GM23338 (cell line): ENCODE measurements at regions not wholly inside any gene's neighbourhood (a gene's known extent, or its start where the extent isn't known, plus 50 kb on each side); places are given as distances from the start of the nearest gene placed in this dataset.
A peak's percentile ranks its signal among the peaks of the same experiment; 100 is the strongest.

ENCODE experiments used
- ATAC-seq: fragments of 200-7000 bp; cut with Tn5 transposase; 3 replicates; pipeline ENCODE4 v1.9.1; 2020
- DNase-seq: peaks from one replicate; pipeline ENCODE4 v3.0.0-alpha.2; 2015; ENCODE audit warnings: low spot score
- H2AFZ ChIP-seq: fragments of 200-600 bp; sonication (generic); 2 replicates; pipeline ENCODE4 v1.8.0; 2016; ENCODE audit warnings: antibody characterized with exemption, mild to moderate bottlenecking, moderate library complexity
- H3F3A ChIP-seq: fragments of 200-600 bp; sonication (generic); replicated peaks from 2 replicates; pipeline ENCODE4 v1.8.0; 2017; ENCODE audit warnings: antibody characterized with exemption, mixed run types, low read depth
- H3K27ac ChIP-seq: fragments of 200-600 bp; sonication (generic); 2 replicates; pipeline ENCODE4 v1.6.1; 2016; ENCODE audit warnings: low read depth
- H3K27me3 ChIP-seq: fragments of 200-600 bp; sonication (generic); 2 replicates; pipeline ENCODE4 v1.8.0; 2016; ENCODE audit warnings: mild to moderate bottlenecking, mixed run types, moderate library complexity; ENCODE audit not compliant: insufficient read depth
- H3K36me3 ChIP-seq: fragments of 200-600 bp; sonication (generic); 2 replicates; pipeline ENCODE4 v1.8.0; 2016; ENCODE audit warnings: mild to moderate bottlenecking; ENCODE audit not compliant: insufficient read depth
- H3K4me1 ChIP-seq: fragments of 200-600 bp; sonication (generic); 2 replicates; pipeline ENCODE4 v1.8.0; 2016; ENCODE audit warnings: mild to moderate bottlenecking, moderate library complexity; ENCODE audit not compliant: insufficient read depth
- H3K4me2 ChIP-seq: fragments of 200-600 bp; sonication (generic); 2 replicates; pipeline ENCODE4 v1.7.1; 2017; ENCODE audit warnings: mixed run types
- H3K4me3 ChIP-seq: fragments of 200-600 bp; sonication (generic); 2 replicates; pipeline ENCODE4 v1.6.1; 2016; ENCODE audit warnings: mixed run types
- H3K79me2 ChIP-seq: fragments of 200-600 bp; sonication (generic); replicated peaks from 2 replicates; pipeline ENCODE4 v1.8.0; 2017; ENCODE audit warnings: mild to moderate bottlenecking; ENCODE audit not compliant: insufficient read depth
- H3K9me2 ChIP-seq: fragments of 200-600 bp; sonication (generic); 2 replicates; pipeline ENCODE4 v1.8.0; 2017; ENCODE audit not compliant: insufficient read depth
- H4K20me1 ChIP-seq: fragments of 200-600 bp; sonication (generic); replicated peaks from 2 replicates; pipeline ENCODE4 v1.8.0; 2017; ENCODE audit warnings: mild to moderate bottlenecking; ENCODE audit not compliant: insufficient read depth
- H3K27ac Mint-ChIP-seq: 2 replicates; pipeline ENCODE4 v1.8.0; 2020; ENCODE audit warnings: inconsistent platforms, mild to moderate bottlenecking, moderate library complexity, mixed read lengths
- H3K27me3 Mint-ChIP-seq: 3 replicates; pipeline ENCODE4 v1.8.0; 2022; ENCODE audit warnings: low read depth, mild to moderate bottlenecking, moderate library complexity, mixed read lengths, inconsistent platforms; ENCODE audit not compliant: insufficient read depth, poor library complexity
- H3K36me3 Mint-ChIP-seq: 3 replicates; pipeline ENCODE4 v1.8.0; 2021; ENCODE audit warnings: low read depth, mild to moderate bottlenecking, inconsistent platforms, moderate library complexity, mixed read lengths
- H3K4me1 Mint-ChIP-seq: 3 replicates; pipeline ENCODE4 v1.8.0; 2020; ENCODE audit warnings: mild to moderate bottlenecking, inconsistent platforms, mixed read lengths
- H3K4me3 Mint-ChIP-seq: 3 replicates; pipeline ENCODE4 v1.8.0; 2021; ENCODE audit warnings: moderate library complexity, mild to moderate bottlenecking, inconsistent platforms, mixed read lengths
- H3K9me3 Mint-ChIP-seq: 3 replicates; pipeline ENCODE4 v1.8.0; 2020; ENCODE audit warnings: moderate library complexity, mild to moderate bottlenecking, inconsistent platforms, mixed read lengths
- CREB1 ChIP-seq: fragments of 250-450 bp; sonication (Bioruptor Pico); IDR thresholded peaks from 2 replicates; pipeline ENCODE4 v1.5.0; 2020; ENCODE audit warnings: low read depth, mild to moderate bottlenecking, moderate library complexity
- EZH2 ChIP-seq: fragments of 200-600 bp; sonication (generic); IDR thresholded peaks from one replicate; pipeline ENCODE4 v1.8.0; 2017; ENCODE audit warnings: antibody characterized with exemption, mild to moderate bottlenecking, low read depth; ENCODE audit not compliant: unreplicated experiment
- EZH2phosphoT487 ChIP-seq: fragments of 200-600 bp; sonication (generic); IDR thresholded peaks from one replicate; pipeline ENCODE4 v1.8.1; 2018; ENCODE audit warnings: antibody characterized with exemption; ENCODE audit not compliant: unreplicated experiment
- JUNB ChIP-seq: IDR thresholded peaks from one replicate; pipeline ENCODE4 v1.6.1; 2016; ENCODE audit warnings: antibody characterized with exemption; ENCODE audit not compliant: unreplicated experiment
- NANOG ChIP-seq: IDR thresholded peaks from 2 replicates; pipeline ENCODE4 v1.6.1; 2016; ENCODE audit warnings: antibody characterized with exemption, borderline replicate concordance
- ZNF114 ChIP-seq: fragments of 250-450 bp; sonication (Bioruptor Pico); IDR thresholded peaks from 2 replicates; pipeline ENCODE4 v1.5.0; 2020; ENCODE audit warnings: mild to moderate bottlenecking, moderate library complexity
- ZNF331 ChIP-seq: fragments of 250-450 bp; sonication (Bioruptor Pico); IDR thresholded peaks from 2 replicates; pipeline ENCODE4 v1.5.0; 2020; ENCODE audit warnings: low read depth, mild to moderate bottlenecking, moderate library complexity
- TF ChIP-seq, protein P1 (sequence below): fragments of 250-450 bp; sonication (Bioruptor Pico); IDR thresholded peaks from 2 replicates; pipeline ENCODE4 v1.5.0; 2020; ENCODE audit warnings: mild to moderate bottlenecking, moderate library complexity
- TF ChIP-seq, protein P2 (sequence below): IDR thresholded peaks from 2 replicates; pipeline ENCODE4 v1.6.1; 2016; ENCODE audit warnings: antibody characterized with exemption

DNA sequence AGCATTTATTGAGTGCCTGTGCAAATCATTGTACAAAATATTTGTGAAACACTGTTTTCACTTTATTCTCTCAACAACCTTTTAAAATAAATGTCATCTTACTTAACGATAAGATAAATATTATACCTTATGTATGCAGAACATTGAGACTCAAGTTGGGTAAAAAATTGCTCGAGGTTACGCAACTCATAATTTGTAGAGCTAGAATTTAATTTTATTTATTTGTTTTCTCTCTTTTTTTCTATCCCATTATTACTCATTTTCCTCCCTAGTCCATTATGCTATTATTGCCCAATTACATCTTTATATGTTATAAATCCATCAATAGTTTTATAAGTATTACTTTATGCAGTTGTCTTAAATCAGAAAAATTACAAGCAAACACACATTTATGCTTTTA, 77.4 kb upstream of the ELOVL5 start:
- Histone ChIP-seq H3K4me1 (0 out of 2 replicates have a peak, but pooled peaks cover 4% of the 10 kb centered on the region), H3K9me2 (0 out of 2 replicates have a peak, but pooled peaks cover 2% of the 10 kb centered on the region), H2AFZ (no peak overlapping the region), H4K20me1 (no peaks in the 10 kb centered on the region; the same call in 1 of the 2 replicates), H3F3A (no peaks in the 10 kb centered on the region), H3K27me3 (no peaks in the 10 kb centered on the region), H3K79me2 (no peaks in the 10 kb centered on the region), H3K4me3 (no peak overlapping the region), H3K36me3 (no peaks in the 10 kb centered on the region), H3K4me2 (no peak overlapping the region), H3K27ac (no peak overlapping the region)
- TF ChIP-seq NANOG, result no peak
- no peak for TF ChIP-seq EZH2phosphoT487
- Mint-ChIP-seq H3K4me3 (no peak overlapping the region), H3K4me1 (peaks cover 8% of the 10 kb centered on the region; the same call in 2 of the 3 replicates), H3K36me3 (no peaks in the 10 kb centered on the region), H3K27ac (no peak overlapping the region), H3K27me3 (no peaks in the 10 kb centered on the region), H3K9me3 (no peaks in the 10 kb centered on the region)
- no peak for DNase-seq
- no peak for ATAC-seq

DNA sequence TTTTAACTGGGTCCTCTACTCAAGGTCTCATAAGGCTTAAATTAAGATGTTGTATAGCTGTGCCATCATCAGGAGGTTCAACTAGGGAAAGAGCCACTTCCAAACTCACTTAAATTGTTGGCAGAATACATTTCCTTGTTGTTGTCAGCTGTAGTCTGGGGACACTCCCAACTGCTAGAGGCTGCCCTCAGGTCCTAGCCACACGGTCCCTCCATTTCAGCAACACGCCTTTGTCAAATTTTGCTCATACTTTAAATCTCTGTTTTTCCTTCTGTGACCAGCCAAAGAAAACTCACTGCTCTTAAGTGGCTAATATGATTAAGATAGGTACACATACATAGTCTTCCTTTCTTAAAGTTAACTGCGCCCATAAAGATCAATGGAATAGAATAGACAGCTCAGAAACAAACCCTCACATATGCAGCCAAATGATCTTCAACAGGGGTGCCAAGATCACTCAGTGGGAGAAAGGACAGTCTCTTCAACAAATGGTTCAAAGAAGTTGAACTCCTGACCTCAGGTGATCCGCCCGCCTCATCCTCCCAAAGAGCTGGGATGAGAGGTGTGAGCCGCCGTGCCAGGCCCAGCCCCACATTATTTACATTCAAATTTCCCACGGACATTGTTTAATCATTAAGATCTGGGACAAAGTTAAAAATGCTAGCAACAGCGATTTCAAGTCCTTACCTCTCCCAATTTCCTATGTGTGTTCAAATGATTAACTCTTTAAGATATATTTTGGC, 76.4 kb upstream of the ELOVL5 start:
- H3K27ac Mint-ChIP-seq, result no peak overlapping the region
- H3K9me2 ChIP-seq, result 0 out of 2 replicates have a peak, but pooled peaks cover 2% of the 10 kb centered on the region
- H3K27ac ChIP-seq, result no peak overlapping the region
- H3K4me3 ChIP-seq, result no peak overlapping the region
- TF ChIP-seq CREB1 (CRISPR knock-in tag), result no peak
- TF ChIP-seq ZNF114, result no peak
- peaks cover 8% of the 10 kb centered on the region; the same call in 2 of the 3 replicates for H3K4me1 Mint-ChIP-seq
- no peaks in the 10 kb centered on the region for H3K27me3 ChIP-seq
- no peaks in the 10 kb centered on the region; the same call in 1 of the 2 replicates for H4K20me1 ChIP-seq
- H3K36me3 ChIP-seq, result no peaks in the 10 kb centered on the region
- 0 out of 2 replicates have a peak, but pooled peaks cover 4% of the 10 kb centered on the region for H3K4me1 ChIP-seq
- H3K4me2 ChIP-seq, result no peak overlapping the region
- no peak overlapping the region; the same call in 1 of the 2 replicates for H2AFZ ChIP-seq
- H3K4me3 Mint-ChIP-seq, result no peak overlapping the region
- no peak for ATAC-seq
- H3K36me3 Mint-ChIP-seq, result no peaks in the 10 kb centered on the region
- no peaks in the 10 kb centered on the region for H3K9me3 Mint-ChIP-seq
- no peaks in the 10 kb centered on the region for H3K79me2 ChIP-seq
- H3F3A ChIP-seq, result no peaks in the 10 kb centered on the region
- H3K27me3 Mint-ChIP-seq, result no peaks in the 10 kb centered on the region
- no peak for DNase-seq

DNA sequence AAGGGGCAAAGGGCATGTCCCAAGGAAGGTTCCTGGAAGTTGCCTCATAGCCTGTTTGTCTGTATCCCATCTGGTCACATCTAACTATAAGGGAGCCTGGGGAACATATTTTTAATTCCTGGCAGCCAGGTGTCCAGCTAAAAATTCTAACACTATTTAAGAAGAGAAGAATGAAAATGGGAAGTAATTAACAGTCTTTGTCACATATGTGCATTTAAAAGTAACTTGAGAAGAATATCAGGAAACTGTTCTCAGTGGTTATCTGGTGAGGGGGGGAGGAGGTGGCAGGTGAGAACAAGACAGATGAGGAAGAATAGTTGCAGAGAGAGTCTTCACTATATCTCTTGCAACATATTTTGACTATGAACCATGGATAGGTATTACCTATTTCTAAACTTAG, 75.5 kb upstream of the ELOVL5 start:
- H3K4me3 Mint-ChIP-seq, result no peak overlapping the region
- 0 out of 2 replicates have a peak, but pooled peaks cover 4% of the 10 kb centered on the region for H3K4me1 ChIP-seq
- no peak overlapping the region for H3K4me3 ChIP-seq
- no peaks in the 10 kb centered on the region for H4K20me1 ChIP-seq
- H3K36me3 Mint-ChIP-seq, result no peaks in the 10 kb centered on the region
- H3K27me3 ChIP-seq, result no peaks in the 10 kb centered on the region
- no peaks in the 10 kb centered on the region for H3F3A ChIP-seq
- DNase-seq (no peak), ATAC-seq (no peak)
- H3K9me2 ChIP-seq, result peaks cover 2% of the 10 kb centered on the region; the same call in 1 of the 2 replicates
- H3K36me3 ChIP-seq, result no peaks in the 10 kb centered on the region
- no peaks in the 10 kb centered on the region for H3K9me3 Mint-ChIP-seq
- H3K27me3 Mint-ChIP-seq, result no peaks in the 10 kb centered on the region
- H3K27ac ChIP-seq, result no peak overlapping the region
- no peaks in the 10 kb centered on the region for H3K79me2 ChIP-seq
- peaks cover 8% of the 10 kb centered on the region; the same call in 2 of the 3 replicates for H3K4me1 Mint-ChIP-seq
- 0 out of 2 replicates have a peak overlapping the region, but pooled peaks have one; percentile 29 for H3K4me2 ChIP-seq
- peak overlapping the region; percentile 63; the same call in 1 of the 2 replicates for H2AFZ ChIP-seq
- no peak overlapping the region for H3K27ac Mint-ChIP-seq
- TF ChIP-seq EZH2 (no peak), NANOG (no peak), ZNF331 (CRISPR knock-in tag) (no peak), JUNB (no peak), ZNF114 (no peak)
- TF ChIP-seq, protein P1, sequence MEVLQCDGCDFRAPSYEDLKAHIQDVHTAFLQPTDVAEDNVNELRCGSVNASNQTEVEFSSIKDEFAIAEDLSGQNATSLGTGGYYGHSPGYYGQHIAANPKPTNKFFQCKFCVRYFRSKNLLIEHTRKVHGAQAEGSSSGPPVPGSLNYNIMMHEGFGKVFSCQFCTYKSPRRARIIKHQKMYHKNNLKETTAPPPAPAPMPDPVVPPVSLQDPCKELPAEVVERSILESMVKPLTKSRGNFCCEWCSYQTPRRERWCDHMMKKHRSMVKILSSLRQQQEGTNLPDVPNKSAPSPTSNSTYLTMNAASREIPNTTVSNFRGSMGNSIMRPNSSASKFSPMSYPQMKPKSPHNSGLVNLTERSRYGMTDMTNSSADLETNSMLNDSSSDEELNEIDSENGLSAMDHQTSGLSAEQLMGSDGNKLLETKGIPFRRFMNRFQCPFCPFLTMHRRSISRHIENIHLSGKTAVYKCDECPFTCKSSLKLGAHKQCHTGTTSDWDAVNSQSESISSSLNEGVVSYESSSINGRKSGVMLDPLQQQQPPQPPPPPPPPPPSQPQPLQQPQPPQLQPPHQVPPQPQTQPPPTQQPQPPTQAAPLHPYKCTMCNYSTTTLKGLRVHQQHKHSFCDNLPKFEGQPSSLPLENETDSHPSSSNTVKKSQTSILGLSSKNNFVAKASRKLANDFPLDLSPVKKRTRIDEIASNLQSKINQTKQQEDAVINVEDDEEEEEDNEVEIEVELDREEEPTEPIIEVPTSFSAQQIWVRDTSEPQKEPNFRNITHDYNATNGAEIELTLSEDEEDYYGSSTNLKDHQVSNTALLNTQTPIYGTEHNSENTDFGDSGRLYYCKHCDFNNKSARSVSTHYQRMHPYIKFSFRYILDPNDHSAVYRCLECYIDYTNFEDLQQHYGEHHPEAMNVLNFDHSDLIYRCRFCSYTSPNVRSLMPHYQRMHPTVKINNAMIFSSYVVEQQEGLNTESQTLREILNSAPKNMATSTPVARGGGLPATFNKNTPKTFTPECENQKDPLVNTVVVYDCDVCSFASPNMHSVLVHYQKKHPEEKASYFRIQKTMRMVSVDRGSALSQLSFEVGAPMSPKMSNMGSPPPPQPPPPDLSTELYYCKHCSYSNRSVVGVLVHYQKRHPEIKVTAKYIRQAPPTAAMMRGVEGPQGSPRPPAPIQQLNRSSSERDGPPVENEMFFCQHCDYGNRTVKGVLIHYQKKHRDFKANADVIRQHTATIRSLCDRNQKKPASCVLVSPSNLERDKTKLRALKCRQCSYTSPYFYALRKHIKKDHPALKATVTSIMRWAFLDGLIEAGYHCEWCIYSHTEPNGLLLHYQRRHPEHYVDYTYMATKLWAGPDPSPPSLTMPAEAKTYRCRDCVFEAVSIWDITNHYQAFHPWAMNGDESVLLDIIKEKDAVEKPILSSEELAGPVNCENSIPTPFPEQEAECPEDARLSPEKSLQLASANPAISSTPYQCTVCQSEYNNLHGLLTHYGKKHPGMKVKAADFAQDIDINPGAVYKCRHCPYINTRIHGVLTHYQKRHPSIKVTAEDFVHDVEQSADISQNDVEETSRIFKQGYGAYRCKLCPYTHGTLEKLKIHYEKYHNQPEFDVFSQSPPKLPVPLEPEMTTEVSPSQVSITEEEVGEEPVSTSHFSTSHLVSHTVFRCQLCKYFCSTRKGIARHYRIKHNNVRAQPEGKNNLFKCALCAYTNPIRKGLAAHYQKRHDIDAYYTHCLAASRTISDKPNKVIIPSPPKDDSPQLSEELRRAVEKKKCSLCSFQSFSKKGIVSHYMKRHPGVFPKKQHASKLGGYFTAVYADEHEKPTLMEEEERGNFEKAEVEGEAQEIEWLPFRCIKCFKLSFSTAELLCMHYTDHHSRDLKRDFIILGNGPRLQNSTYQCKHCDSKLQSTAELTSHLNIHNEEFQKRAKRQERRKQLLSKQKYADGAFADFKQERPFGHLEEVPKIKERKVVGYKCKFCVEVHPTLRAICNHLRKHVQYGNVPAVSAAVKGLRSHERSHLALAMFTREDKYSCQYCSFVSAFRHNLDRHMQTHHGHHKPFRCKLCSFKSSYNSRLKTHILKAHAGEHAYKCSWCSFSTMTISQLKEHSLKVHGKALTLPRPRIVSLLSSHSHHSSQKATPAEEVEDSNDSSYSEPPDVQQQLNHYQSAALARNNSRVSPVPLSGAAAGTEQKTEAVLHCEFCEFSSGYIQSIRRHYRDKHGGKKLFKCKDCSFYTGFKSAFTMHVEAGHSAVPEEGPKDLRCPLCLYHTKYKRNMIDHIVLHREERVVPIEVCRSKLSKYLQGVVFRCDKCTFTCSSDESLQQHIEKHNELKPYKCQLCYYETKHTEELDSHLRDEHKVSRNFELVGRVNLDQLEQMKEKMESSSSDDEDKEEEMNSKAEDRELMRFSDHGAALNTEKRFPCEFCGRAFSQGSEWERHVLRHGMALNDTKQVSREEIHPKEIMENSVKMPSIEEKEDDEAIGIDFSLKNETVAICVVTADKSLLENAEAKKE (CRISPR knock-in tag), result no peak
- TF ChIP-seq, protein P2, sequence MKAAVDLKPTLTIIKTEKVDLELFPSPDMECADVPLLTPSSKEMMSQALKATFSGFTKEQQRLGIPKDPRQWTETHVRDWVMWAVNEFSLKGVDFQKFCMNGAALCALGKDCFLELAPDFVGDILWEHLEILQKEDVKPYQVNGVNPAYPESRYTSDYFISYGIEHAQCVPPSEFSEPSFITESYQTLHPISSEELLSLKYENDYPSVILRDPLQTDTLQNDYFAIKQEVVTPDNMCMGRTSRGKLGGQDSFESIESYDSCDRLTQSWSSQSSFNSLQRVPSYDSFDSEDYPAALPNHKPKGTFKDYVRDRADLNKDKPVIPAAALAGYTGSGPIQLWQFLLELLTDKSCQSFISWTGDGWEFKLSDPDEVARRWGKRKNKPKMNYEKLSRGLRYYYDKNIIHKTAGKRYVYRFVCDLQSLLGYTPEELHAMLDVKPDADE, result no peak
